ENCODE measurements at regions not wholly inside any gene's neighbourhood (a gene's known extent, or its start where the extent isn't known, plus 50 kb on each side); places are given as distances from the start of the nearest gene placed in this dataset.

DNA sequence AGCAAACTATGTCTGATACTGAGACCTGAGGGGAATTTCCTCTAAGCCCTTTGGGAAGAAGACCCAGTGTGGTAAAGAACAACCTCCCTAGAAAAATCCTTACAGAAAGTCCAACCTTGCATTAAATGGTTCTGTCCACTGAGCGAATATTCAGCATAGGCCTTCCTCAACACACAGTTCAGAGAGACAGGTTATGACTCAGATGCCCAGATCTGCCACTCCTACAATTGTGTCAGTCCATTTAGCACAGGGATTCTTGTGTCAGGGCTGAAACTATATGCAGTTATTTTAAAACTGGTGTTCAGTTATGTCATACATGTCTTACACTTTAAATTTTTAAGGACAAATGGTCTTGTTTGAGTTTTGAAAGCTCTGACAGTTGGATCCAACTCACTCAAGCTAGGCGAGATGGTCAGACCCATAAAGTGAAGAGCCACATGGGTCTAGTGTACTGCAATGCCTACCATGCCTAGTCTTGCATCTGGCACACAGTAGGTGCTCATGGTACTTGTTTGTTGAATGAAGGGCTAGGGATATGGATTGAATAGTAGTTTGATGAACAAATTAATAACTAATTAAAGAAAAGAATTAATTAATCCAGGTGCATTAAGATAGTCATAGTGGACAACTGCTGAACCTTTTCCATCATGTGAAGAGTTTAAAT, 207.5 kb upstream of the PWP1 start:
- DNase-seq = no peak

DNA sequence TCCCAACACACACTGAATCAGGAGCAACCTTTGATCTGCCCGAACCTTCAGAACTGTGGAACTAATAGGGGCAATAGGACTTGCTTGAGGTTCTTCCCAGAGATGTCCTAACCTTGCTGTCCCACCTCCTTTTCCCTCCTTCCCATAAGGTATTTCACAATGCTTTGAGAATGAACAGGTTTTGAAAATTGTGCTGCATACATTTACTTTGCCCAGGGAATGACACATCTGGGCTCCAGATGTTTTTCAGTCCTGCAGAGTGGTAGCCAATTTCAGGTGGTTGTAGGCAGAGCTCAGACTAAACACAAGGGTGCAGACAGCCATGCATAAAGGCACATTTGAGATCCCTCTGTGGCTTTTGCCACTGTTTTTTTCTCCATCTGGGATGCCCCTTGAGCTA, 206.7 kb upstream of the PWP1 start:
- no peak for DNase-seq

DNA sequence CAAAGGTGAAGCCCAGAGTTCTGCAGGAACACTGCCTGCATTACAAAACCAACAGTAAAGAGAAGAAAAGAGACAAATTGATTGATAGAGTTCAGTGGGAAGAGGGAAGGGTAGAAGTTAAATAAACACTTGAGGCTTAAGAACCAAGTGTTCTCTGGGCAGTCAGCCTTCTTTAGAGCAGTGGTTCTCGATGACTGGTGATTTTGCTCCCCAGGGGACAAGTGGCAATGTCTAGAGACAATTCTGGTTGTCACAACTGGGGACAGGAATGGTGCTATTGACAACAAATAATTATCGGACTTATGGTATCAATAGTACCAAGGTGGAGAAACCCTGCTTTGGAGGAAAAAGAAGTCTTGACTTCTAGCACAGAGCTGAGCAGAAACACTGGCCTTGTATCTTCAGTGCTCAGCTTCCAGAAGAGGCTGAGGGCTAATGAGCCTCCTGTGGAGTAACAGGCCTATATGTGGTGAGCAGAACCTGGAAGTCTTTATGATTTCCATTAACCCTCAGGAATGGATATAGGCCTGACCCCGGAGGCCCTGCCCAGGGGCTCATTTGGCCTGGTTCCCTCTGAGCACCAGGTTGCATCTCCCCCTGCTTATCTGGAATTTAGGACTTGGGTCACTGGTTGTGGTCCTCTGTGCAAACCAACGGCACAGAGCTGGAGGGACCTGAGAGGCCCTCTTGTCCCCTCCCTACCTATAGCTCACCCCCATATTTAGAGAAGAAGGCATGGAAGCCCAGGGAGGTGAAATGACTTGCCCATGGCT, 204.6 kb upstream of the PWP1 start:
- DNase-seq = no peak

DNA sequence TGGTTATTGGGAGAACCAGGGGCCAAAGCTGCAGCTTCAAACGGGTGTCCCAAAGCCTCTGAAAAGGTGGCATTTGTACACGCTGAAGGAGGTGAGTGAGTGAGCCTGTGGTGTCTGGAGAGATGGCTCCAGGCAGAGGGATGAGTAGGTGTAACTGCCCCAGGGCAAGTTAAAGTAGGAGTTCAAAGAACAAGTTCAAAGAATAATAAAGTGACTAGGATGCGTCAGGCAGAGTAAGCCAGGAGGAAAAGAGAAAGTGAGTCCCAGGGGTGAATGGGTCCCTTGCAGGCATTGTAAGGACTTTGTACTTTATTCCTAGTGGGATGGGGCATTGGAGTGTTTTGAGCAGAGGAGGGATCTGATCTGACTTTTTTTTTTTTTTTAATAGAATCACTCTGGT, 201.4 kb upstream of the PWP1 start:
- no peak for DNase-seq

DNA sequence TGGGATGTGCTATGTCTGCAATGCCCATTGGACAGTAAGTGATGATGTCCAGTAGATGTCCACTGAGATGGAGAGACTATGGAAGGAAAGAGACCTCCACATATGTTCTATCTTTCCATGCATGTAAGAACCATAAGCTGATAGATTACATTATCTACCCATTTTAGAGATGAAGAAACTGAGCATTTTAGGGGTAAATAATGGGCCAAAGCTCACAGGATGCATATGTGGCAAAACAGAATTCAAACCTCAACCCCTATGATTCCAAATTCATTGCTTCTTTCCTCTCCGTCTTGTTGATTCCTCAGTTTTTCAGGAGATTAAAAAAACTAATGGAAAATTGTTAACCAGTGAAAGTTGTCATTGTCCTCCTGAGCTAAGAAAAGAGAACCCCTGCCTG, 200.7 kb upstream of the PWP1 start:
- no peak for DNase-seq

DNA sequence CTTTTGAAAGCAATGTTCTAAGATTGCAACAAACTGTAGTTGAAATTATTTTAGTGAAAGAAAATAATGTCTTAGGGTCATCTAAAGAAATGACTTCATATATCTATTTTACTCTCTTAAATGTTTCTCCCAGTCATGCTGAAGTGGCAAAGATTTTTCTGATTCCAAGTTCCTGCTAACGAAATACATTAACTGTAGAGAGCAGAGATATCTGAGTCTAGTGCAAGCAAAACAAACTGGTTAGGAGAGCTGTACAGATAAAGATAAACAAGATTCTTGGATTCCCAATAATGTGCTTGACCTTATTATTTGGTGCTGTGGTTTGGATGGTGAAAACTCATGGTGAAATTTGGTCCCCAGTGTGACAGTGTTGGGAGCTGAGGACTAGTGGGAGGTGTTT, 199.9 kb upstream of the PWP1 start:
- no peak for DNase-seq

DNA sequence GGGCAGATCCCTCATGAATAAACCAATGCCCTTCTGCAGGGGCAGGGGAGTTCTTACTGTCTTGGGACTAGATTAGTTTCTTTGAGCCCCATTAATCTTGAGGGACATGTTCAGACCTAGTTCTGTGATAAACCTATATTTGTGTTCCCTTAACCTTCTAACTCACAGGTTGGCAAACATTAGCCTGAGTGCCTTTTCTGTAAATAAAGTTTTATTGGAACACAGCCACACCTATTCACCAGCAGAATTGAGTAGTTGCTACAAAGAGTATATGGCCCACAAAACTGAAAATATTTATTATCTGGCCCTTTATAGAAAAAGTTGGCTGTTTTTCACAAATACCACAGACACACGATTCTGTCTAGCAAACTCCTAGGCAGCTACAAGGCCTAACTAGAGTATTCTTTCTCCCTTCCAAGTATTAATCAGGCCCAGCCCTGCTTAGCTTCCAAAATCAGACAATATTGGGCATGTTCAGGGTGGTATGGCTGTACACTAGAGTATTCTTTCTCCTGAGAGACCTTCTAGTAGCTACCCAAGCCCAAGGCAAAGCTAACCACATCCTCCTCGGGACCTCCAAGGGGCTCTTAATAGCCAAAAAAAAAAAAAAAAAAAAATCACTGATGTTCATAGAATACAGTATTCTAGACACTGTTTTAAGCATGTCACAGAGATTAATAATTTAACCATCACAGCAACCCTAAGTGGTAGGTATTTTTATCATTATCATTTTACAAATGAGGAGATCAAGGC, 199.3 kb upstream of the PWP1 start:
- DNase-seq = no peak

DNA sequence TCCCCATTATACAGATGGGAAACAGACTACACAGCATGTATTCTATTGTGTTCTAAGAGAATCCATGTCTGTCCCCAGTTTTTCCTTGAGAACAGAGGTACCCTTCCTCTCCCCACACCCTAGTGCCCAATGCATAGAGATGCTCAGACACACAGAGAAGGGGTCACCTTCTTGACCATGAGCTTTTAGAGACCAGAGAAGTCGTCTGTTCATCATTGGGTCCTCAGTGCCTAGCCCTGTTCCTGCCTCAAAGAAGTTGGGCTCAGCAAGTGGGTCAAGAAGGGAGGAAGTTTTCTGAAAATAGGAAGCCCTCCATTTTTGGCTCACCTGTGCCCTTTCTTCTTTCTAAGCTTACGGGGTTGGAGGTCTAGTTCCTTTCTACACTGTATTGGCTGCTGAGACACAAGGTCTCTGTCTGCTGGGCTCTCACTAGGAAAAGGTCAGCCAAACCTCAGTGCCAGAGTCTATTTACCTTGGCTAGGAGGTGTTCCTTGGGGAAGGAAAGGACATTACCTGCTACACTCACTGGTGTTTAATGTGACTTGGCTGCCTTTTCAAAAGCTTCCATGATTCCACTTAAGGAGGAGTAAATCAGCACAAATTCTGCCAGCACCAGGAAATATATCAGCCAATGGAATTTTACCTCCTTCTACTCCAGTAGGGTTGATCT, 198.5 kb upstream of the PWP1 start:
- no peak for DNase-seq

DNA sequence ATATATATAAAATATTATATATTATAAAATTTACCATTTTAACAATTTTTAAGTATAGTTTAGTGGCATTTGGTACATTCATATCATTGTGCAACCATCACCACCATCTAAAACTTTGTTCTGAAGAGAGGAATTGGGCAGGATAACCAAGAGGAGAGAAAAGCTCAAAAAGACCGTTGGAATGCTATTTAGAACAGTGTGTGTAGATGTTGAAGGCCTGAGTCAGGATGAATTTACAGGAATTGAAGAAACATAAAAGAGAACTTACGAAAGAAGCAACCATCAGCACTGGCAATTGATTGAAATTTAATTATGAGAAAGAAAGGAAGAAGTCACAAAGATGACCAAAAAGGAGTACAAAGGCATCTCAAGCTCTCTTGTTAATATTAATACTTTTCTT, 196.9 kb upstream of the PWP1 start:
- no peak for DNase-seq

DNA sequence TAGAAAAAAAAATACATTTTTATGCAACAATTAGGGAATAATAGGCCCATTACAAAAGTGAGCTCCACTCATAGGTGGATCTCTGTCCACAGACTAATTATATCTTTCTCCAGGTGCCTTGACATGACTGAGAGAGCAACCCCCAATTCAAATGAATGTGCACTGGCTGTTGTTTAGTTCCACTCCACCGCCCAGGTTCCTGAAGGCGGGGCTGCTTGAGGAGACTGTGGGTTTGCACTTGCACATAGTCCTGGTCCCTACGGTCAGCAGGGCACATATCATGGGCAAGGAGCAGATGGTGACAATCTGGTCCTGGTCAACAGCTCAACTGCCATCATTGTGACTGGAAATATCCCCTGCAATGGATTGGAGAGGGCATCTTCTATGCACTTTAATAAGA, 195.6 kb upstream of the PWP1 start:
- no peak for DNase-seq

DNA sequence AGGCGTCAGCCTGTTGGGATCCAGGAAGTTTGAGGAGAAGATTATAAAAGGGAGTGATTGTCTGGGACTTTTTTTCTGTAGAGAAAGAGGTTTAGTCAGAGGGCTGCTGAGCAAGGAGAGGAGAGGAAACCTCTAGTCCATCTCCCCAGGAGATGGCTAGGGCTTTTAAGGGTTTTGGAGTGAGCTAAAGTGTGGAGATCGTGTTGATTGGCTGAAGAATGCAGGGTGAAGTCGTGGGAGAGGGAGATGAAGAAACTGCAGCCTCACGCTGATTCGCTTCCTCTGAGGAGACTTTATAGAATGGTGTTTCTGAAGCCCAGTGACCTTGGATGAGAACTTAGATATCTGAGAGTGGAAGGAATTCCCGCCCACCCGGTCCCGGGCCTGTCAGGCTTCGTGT, 193.7 kb upstream of the PWP1 start:
- DNase-seq = no peak

DNA sequence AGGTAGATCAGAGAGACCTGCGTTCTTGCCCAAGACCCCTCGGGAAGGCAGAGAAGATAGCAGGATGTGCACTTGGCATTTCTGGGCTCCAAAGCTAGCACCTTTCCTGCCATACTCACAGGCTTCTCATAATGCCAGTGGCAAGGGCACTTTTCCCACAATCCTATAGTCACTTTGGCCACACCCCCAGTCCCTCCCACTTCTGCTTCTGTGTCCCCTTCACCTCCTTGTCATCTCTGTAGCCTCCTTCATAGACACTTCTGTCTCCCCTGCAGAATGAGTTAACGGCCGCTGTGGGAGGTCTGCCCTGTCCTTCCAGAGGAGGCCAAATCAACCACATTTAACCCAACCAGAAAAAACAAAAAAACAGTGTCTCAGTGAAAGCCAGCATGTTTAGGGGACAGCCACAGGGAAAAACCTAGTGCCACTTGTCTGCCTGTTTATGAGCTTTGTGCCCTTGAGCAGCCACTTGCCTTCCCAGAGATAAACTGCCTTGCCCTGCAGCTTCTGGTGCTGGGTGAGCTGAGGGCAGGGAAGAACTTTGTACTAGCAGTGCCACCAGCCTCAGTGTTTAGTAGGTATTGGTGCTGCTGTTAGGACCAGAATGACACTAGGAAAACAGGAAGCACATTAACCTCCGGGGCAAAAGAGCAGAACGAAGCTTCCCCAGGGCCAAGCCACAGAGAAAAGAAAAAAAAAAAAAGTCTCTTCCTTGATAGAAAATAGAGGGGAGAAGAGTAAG, 193.0 kb upstream of the PWP1 start:
- DNase-seq = no peak

DNA sequence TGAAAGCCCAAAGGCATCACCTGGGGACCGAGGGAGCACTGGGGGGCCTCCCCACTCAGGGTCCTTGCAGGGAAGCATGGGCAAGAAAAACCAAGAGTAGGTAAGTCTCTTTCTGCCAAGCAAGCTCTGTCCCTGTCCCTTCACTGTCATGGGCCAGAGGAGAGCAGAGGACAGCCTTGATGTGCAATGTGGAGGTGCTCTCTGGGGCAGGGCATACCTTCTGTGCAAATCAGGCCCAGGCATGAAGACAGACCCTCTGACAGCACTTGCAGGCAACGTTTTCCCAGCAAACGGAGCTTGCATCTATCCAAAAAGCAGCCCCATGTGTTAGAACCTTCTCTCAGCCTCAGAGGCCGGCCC, 192.5 kb upstream of the PWP1 start:
- no peak for DNase-seq

DNA sequence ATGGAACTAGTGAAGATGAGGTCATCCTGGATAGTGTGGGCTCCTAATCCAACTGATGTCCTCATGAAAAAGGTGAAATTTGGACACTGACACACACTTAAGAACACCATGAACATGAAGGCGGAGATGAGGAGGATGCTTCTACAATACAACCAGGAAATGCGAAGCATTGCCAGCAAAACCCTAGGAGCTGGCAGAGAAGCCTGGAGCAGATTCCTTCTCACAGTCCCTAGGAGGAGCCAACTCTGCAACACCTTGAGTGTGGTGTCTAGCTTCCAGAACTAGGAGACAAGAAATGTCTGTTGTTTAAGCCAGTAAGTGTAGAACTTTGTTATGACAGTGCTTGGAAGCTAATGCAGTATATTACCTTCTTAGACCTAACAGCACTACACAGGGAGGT, 191.9 kb upstream of the PWP1 start:
- no peak for DNase-seq

DNA sequence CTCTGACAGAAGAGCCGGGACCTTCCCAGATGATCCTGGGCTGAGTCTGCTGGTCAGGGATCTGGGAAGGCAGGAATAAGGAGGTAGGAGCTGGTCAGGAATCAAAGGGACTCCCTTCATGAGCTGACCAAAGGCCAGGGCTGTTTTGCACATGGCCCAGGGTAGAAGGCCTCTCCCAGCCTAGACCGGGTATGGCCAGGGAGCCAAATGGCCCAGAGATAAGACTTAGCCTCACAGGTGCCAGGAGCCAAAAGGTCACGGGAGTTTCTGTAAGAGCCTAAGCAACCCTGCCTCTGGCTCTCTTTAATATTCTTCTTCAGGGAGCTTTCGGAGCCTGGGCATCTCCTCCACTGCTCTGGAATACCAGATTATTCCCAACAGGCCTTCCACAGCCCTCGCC, 191.3 kb upstream of the PWP1 start:
- DNase-seq = no peak

DNA sequence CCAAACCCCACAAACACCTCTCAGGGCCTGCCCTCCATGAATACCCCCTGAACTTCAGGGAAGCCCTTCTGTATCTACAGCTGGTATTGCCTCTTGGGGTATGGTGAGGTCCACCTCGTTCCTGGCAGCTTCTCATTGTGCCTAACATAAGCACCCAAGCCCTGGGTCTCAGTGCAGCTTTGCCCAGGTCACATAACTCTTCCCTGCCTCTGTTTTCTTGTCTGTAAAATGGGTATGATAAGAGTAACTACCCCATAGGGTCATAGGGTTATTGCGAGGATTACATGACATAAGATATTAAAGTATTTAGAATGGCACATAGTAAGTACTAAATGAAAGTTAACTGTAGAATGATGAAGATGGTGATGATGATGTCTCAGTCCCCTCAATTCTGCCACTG, 190.0 kb upstream of the PWP1 start:
- DNase-seq = no peak

DNA sequence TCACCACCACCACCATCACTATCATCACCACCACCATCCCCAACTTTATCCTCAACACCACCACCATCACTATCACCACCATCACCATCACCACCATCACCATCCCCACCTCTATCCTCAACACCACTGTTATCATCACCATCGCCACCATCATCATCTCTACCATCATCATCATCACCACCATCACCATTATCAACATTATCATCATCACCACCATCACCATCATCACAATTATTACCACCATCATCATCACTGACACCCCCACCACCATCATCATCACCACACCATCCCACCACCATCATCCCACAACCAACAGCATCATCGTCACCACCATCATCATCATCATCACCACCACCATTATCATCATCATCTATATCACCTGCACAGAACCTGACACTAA, 188.4 kb upstream of the PWP1 start:
- DNase-seq = no peak

DNA sequence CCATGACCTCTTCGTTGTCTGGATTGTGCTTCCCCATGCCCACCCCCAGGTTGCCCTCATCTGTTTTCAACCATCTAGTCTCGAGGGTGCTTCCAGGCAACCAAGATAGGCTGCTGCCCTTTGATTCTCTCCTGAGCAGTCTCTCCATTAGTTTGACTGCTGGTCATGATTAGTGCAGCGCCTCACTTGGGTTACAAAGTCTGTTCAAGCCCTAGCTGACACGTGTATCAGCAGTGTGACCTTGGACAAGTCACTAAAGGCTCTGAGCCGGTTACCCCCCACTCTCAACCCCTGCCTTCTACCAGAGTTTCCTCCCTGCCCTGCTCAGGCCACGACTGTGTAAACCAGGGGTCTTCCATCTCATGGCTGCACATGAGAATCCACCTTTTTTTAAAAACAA, 185.3 kb upstream of the PWP1 start:
- DNase-seq = no peak

DNA sequence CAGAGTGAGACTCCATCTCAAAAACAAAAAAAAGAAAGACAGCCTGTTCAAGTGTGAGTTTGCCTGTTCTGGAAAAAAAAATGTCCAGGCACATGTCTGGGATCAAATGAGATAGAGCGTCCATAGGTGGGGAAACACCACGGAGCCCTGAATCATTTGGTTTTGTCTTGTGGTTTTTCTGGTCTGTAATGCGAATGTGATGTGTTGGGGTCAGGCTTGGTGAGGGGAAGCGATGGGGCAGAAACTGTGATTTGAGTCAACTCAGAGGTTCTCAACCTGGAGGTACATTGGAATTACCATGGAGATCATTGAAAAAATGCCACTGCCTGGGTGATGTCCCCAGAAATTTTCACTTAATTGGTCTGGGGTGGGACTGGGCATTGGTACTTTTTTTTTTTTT, 183.9 kb upstream of the PWP1 start:
- DNase-seq = no peak

DNA sequence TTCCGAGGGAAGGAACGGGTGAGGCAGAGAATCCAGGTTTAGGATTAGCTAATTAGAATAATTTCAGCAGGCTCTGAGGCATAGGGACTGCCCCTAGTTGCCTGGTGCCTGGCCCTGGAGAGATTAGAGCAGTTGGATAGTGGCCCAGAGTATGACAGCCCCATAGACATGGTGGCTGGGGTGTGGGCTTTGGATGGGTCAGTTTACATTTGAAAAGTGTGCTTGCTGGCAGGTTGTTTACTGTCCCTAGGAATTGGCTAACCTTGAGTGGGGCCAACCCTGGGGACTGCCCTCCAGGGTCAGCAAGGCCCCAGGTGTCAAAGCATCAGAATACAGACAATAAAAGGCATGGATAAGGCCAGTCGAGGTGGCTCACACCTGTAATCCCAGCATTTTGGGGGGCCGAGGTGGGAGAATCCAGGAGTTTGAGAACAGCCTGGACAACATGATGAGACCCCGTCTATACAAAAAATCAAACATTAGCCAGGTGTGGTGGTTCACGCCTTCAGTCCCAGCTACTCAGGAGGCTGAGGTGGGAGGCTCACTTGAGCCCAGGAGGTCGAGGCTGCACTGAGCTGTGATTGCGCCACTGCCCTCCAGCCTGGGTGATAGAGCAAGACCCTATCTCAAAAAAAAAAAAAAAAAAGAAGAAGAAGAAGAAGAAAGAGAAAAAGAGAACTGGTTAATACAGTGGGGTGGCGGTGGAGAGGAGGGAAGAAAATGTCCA, 182.3 kb upstream of the PWP1 start:
- no peak for DNase-seq
